ENCODE measurements at regions not wholly inside any gene's neighbourhood (a gene's known extent, or its start where the extent isn't known, plus 50 kb on each side); places are given as distances from the start of the nearest gene placed in this dataset.

DNA sequence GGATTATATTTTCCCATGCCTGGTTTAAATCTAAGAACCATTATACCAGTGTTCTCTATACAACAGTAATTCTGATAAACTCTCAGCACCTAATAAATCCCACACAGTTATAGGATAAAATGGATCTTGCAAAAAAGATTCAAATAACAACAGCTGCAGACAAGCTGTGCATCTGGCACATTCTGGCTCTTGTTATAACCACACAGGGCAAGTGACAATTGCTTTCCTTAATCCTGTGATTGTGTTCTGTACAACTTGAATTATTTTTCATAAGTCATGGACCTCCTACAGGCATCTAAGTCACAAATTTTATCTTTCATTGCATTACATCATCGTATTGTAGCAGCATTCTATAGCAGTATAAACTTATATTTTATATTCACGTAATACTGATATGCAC lies 948.3 kb downstream of the SLITRK1 start:
- no peak overlapping the region for H3K4me3 ChIP-seq
- 74 to 85% methylated on average over 2 of the region's 2 CpGs for WGBS, 2 donors
- no peaks in the 10 kb centered on the region for H3K27me3 ChIP-seq
- H3K9me3 ChIP-seq: no peaks in the 10 kb centered on the region
- H3K27ac ChIP-seq: no peak overlapping the region
- no peaks in the 10 kb centered on the region for H3K36me3 ChIP-seq
- ATAC-seq (ENCODE audit: low FRiP score in 2 of 2): no peak
- TF ChIP-seq POLR2A (IDR thresholded peaks at IDR 0.05) (no peak), EP300 (IDR thresholded peaks at IDR 0.05) (no peak), POLR2AphosphoS5 (IDR thresholded peaks at IDR 0.05) (no peak)
- TF ChIP-seq, protein P1, sequence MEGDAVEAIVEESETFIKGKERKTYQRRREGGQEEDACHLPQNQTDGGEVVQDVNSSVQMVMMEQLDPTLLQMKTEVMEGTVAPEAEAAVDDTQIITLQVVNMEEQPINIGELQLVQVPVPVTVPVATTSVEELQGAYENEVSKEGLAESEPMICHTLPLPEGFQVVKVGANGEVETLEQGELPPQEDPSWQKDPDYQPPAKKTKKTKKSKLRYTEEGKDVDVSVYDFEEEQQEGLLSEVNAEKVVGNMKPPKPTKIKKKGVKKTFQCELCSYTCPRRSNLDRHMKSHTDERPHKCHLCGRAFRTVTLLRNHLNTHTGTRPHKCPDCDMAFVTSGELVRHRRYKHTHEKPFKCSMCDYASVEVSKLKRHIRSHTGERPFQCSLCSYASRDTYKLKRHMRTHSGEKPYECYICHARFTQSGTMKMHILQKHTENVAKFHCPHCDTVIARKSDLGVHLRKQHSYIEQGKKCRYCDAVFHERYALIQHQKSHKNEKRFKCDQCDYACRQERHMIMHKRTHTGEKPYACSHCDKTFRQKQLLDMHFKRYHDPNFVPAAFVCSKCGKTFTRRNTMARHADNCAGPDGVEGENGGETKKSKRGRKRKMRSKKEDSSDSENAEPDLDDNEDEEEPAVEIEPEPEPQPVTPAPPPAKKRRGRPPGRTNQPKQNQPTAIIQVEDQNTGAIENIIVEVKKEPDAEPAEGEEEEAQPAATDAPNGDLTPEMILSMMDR (IDR thresholded peaks at IDR 0.05): no peak
- H3K4me1 ChIP-seq: no peaks in the 10 kb centered on the region
- DNase-seq: no peak

DNA sequence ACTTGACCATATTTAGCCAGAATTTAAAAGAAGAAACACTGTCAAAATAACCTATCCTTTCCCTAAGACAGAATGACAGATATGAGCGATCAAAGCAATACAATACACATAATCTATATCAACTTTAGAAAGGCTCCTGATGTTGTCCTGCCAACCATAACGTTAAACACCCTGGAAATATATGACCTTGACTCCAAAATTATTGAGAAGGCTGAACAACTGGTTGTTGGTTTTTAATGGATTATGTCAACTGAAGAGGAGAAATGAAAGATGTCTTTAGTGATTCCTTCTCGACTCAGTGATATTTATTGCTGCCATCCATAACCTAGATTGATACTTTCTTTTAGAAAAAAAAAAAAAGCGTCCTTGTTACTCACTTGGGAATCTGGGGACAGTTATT lies 957.2 kb downstream of the SLITRK1 start:
- TF ChIP-seq EP300 (IDR thresholded peaks at IDR 0.05) (no peak), POLR2AphosphoS5 (IDR thresholded peaks at IDR 0.05) (no peak), POLR2A (IDR thresholded peaks at IDR 0.05) (no peak)
- TF ChIP-seq, protein P1 (IDR thresholded peaks at IDR 0.05): no peak

DNA sequence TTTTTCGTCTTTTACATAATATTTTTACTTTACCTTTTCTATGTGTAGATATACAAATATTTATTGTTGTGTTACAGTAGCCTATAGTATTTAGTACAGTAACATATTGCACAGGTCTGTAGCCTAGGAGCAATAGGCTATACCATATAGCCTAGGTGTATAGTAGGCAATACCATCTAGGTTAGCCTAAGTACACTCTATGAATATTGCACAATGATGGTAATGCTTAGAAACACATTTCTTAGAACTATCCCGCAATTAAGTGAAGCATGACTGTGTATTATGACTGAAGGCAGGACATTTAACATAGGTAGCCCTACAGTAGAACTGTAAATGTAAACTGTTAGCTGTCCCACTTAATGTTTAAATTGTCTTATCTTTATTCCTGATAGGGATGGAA lies 964.3 kb downstream of the SLITRK1 start:
- no peak overlapping the region for H3K4me3 ChIP-seq
- H3K9me3 ChIP-seq: no peaks in the 10 kb centered on the region
- H3K27me3 ChIP-seq: no peaks in the 10 kb centered on the region
- no peaks in the 10 kb centered on the region for H3K36me3 ChIP-seq
- no peaks in the 10 kb centered on the region for H3K4me1 ChIP-seq
- H3K27ac ChIP-seq: no peak overlapping the region
- TF ChIP-seq EP300 (IDR thresholded peaks at IDR 0.05) (no peak), POLR2AphosphoS5 (IDR thresholded peaks at IDR 0.05) (no peak), POLR2A (IDR thresholded peaks at IDR 0.05) (no peak)
- TF ChIP-seq, protein P1 (IDR thresholded peaks at IDR 0.05): no peak
- ATAC-seq (ENCODE audit: low FRiP score in 2 of 2) (no peak), DNase-seq (no peak)
- 81% methylated on average over 2 of the region's 2 CpGs for WGBS, 2 donors

More for the DNA sequence above, 957.2 kb downstream of the SLITRK1 start:
- H3K27ac ChIP-seq: no peak overlapping the region
- whole genome bisulfite sequencing, 2 donors: 76 to 78% methylated on average over 4 of the region's 4 CpGs
- no peaks in the 10 kb centered on the region for H3K27me3 ChIP-seq
- no peaks in the 10 kb centered on the region for H3K9me3 ChIP-seq
- ATAC-seq (ENCODE audit: low FRiP score in 2 of 2) (no peak), DNase-seq (no peak)
- no peak overlapping the region for H3K4me3 ChIP-seq
- H3K36me3 ChIP-seq: no peaks in the 10 kb centered on the region
- H3K4me1 ChIP-seq: no peaks in the 10 kb centered on the region

DNA sequence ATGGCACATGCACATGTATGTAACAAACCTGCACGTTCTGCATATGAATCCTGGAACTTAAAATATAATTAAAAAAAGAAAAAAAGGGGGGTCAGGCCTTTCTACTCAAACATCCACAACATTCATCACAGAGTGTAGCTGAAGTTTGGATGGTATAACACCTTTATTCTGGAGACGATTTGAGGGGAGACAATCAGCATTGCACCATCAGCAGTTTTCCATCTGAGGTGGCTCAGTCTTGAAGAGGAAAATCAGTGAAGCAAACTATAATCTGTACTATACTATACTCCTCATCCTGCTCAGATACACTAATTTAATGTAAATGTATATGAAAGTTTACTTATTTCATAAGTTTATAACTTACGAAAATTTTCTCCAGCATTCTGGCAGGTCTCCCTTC lies 969.7 kb downstream of the SLITRK1 start:
- Histone ChIP-seq H3K4me1 (no peaks in the 10 kb centered on the region), H3K4me3 (no peak overlapping the region), H3K27me3 (no peaks in the 10 kb centered on the region), H3K36me3 (no peaks in the 10 kb centered on the region), H3K9me3 (no peaks in the 10 kb centered on the region), H3K27ac (no peak overlapping the region)
- no peak for ATAC-seq (ENCODE audit: low FRiP score in 2 of 2)
- no peak for DNase-seq
- TF ChIP-seq, protein P1 (IDR thresholded peaks at IDR 0.05): no peak
- TF ChIP-seq EP300 (IDR thresholded peaks at IDR 0.05) (no peak), POLR2AphosphoS5 (IDR thresholded peaks at IDR 0.05) (no peak), POLR2A (IDR thresholded peaks at IDR 0.05) (no peak)
- 75 to 87% methylated on average over 3 of the region's 3 CpGs for WGBS, 2 donors

DNA sequence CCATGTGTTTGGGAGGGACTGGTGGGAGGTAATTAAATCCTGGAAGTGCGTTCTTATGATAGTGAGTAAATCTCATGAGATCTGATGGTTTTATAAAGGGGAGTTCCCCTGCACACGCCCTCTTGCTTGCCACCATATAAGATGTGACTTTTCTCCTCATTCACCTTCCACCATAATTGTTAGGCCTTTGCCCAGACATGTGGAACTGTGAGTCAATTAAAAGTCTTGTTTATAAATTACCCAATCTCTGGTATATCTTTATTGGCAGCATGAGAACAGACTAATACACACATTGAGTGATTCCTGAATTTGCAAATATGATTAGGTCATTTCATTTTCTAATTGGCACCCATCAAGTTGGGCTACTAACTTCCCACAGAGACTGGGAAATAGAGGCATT lies 977.2 kb downstream of the SLITRK1 start:
- DNase-seq: no peak
- H3K9me3 ChIP-seq: no peaks in the 10 kb centered on the region
- H3K4me3 ChIP-seq: no peak overlapping the region
- no peaks in the 10 kb centered on the region for H3K36me3 ChIP-seq
- ATAC-seq (ENCODE audit: low FRiP score in 2 of 2): no peak
- WGBS, 2 donors: 64 to 90% methylated on average over 2 of the region's 2 CpGs
- no peaks in the 10 kb centered on the region for H3K27me3 ChIP-seq
- H3K4me1 ChIP-seq: no peaks in the 10 kb centered on the region
- no peak for TF ChIP-seq EP300 (IDR thresholded peaks at IDR 0.05)
- no peak for TF ChIP-seq POLR2AphosphoS5 (IDR thresholded peaks at IDR 0.05)
- TF ChIP-seq POLR2A (IDR thresholded peaks at IDR 0.05): no peak
- TF ChIP-seq, protein P1 (IDR thresholded peaks at IDR 0.05): no peak
- no peak overlapping the region for H3K27ac ChIP-seq

Measured in upper lobe of left lung (tissue), 6 donors.